Thoracic aorta (tissue), 2 donors: ENCODE measurements at regions not wholly inside any gene's neighbourhood (a gene's known extent, or its start where the extent isn't known, plus 50 kb on each side); places are given as distances from the start of the nearest gene placed in this dataset.

Source experiments
- ATAC-seq: fragments of 150-250 bp; one replicate; pipeline ENCODE4 v1.8.0; 2017; ENCODE audit warnings: low read depth; ENCODE audit not compliant: insufficient number of reproducible peaks, low FRiP score
- DNase-seq: peaks from one replicate; pipeline ENCODE4 v3.0.0-alpha.2; 2020; ENCODE audit warnings: low spot score
- H3K27ac ChIP-seq, 2 donors: fragments of 200-600 bp; sonication (generic); 1 replicate in 1 of 2; 2 replicates in 1 of 2; pipeline ENCODE4 v1.5.1; 2016; ENCODE audit warnings: mild to moderate bottlenecking in 2 of 2, moderate library complexity in 2 of 2
- H3K27me3 ChIP-seq: fragments of 200-600 bp; sonication (generic); replicated peaks from 2 replicates; pipeline ENCODE4 v1.6.0; 2016; ENCODE audit warnings: mild to moderate bottlenecking; ENCODE audit not compliant: insufficient read depth
- H3K36me3 ChIP-seq: fragments of 200-600 bp; sonication (generic); one replicate; pipeline ENCODE4 v1.5.1; 2016
- H3K4me1 ChIP-seq, 2 donors: fragments of 200-600 bp; sonication (generic); 1 replicate in 1 of 2; 2 replicates in 1 of 2; pipeline versions ENCODE4 v1.5.1 to v1.6.0; 2016; ENCODE audit warnings: low read depth in 2 of 2, mild to moderate bottlenecking in 1 of 2; ENCODE audit not compliant: control insufficient read depth in 1 of 2
- H3K4me3 ChIP-seq: fragments of 200-600 bp; sonication (generic); 2 replicates; pipeline ENCODE4 v1.5.1; 2016; ENCODE audit warnings: mild to moderate bottlenecking
- H3K9me3 ChIP-seq: fragments of 200-600 bp; sonication (generic); 2 replicates; pipeline ENCODE4 v1.5.1; 2016
- TF ChIP-seq, protein P1 (sequence below): fragments of 200-600 bp; sonication (generic); IDR thresholded peaks from one replicate; pipeline ENCODE4 v1.5.1; 2019; ENCODE audit warnings: antibody characterized with exemption

- H3K27ac ChIP-seq: no peak overlapping the region
- H3K27me3 ChIP-seq: no peaks in the 10 kb centered on the region
- no peaks in the 10 kb centered on the region for H3K9me3 ChIP-seq
- TF ChIP-seq, protein P1, sequence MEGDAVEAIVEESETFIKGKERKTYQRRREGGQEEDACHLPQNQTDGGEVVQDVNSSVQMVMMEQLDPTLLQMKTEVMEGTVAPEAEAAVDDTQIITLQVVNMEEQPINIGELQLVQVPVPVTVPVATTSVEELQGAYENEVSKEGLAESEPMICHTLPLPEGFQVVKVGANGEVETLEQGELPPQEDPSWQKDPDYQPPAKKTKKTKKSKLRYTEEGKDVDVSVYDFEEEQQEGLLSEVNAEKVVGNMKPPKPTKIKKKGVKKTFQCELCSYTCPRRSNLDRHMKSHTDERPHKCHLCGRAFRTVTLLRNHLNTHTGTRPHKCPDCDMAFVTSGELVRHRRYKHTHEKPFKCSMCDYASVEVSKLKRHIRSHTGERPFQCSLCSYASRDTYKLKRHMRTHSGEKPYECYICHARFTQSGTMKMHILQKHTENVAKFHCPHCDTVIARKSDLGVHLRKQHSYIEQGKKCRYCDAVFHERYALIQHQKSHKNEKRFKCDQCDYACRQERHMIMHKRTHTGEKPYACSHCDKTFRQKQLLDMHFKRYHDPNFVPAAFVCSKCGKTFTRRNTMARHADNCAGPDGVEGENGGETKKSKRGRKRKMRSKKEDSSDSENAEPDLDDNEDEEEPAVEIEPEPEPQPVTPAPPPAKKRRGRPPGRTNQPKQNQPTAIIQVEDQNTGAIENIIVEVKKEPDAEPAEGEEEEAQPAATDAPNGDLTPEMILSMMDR: no peak
- H3K36me3 ChIP-seq: no peaks in the 10 kb centered on the region
- no peaks in the 10 kb centered on the region for H3K4me1 ChIP-seq
- DNase-seq (no peak), ATAC-seq (no peak)
- H3K4me3 ChIP-seq: no peak overlapping the region
Measured at GRCh38 chr7:152489044-152489443, 53.2 kb upstream of the KMT2C start.

DNA sequence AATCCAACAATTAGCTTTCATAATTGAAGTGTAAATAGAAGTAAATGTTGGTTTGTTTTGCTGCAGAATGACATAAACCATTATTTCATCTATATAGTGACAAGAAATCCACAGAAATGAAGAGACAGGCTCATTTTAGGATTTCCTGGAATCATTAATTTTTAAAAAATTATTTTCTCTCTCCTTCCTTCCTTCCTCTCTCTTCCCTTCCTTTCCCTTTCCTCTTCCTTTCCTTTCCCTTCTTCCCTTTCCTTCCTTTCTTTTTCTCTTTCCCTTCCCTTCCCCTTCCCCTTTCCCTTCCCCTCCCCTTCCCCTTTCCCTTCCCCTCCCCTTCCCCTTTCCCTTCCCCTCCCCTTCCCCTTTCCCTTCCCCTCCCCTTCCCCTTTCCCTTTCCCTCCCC, 51.2 kb upstream of the KMT2C start:
- Histone ChIP-seq H3K27me3 (no peaks in the 10 kb centered on the region), H3K4me3 (no peak overlapping the region), H3K4me1 (no peaks in the 10 kb centered on the region), H3K9me3 (no peaks in the 10 kb centered on the region), H3K27ac (no peak overlapping the region), H3K36me3 (no peaks in the 10 kb centered on the region)
- ATAC-seq: no peak
- no peak for DNase-seq
- TF ChIP-seq, protein P1: no peak

GRCh38 chr7:152485826-152486225, 50.0 kb upstream of the KMT2C start:
- H3K9me3 ChIP-seq: no peaks in the 10 kb centered on the region
- no peak for DNase-seq
- no peak overlapping the region for H3K4me3 ChIP-seq
- H3K36me3 ChIP-seq: no peaks in the 10 kb centered on the region
- H3K27ac ChIP-seq: no peak overlapping the region
- TF ChIP-seq, protein P1: no peak
- ATAC-seq: no peak
- no peaks in the 10 kb centered on the region for H3K4me1 ChIP-seq
- no peaks in the 10 kb centered on the region for H3K27me3 ChIP-seq
